ENCODE measurements at regions not wholly inside any gene's neighbourhood (a gene's known extent, or its start where the extent isn't known, plus 50 kb on each side); places are given as distances from the start of the nearest gene placed in this dataset.

DNA sequence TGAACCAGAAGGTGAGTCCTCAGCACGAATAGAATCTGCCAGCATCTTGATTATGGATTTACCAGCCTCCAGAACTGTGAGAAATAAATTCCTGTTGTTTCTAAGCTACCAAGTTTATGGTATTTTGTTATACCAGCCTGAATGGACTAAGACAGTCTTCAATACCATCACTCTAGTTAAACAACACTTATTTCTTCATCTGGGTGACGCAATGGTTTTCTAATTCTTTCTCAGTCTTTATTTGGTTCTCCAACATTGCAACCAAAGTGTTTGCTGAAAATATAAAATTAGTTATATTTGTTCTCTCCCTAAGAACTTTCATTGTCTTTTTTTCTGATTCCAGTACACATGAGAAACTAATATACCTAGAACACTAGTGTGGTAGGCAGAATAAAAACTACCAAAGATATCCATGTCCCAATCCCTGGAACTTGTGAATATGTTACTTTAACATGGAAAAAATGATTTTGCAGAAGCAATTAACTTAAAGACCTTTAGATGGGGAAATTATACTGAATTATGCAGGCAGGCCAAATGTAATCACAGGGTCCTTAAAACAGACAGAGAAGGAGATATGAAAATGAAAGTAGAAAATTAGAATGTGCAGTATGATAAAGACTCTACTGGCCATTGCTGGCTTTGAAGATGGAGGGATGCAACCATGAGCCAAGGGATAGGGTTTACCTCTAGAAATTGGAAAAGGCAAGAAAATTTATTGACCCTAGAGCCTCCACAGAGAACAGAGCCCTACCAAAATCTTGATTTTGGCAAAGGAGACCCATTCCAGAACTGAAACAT lies 1115.1 kb downstream of the PLA2G4A start:
- TF ChIP-seq, protein P1, sequence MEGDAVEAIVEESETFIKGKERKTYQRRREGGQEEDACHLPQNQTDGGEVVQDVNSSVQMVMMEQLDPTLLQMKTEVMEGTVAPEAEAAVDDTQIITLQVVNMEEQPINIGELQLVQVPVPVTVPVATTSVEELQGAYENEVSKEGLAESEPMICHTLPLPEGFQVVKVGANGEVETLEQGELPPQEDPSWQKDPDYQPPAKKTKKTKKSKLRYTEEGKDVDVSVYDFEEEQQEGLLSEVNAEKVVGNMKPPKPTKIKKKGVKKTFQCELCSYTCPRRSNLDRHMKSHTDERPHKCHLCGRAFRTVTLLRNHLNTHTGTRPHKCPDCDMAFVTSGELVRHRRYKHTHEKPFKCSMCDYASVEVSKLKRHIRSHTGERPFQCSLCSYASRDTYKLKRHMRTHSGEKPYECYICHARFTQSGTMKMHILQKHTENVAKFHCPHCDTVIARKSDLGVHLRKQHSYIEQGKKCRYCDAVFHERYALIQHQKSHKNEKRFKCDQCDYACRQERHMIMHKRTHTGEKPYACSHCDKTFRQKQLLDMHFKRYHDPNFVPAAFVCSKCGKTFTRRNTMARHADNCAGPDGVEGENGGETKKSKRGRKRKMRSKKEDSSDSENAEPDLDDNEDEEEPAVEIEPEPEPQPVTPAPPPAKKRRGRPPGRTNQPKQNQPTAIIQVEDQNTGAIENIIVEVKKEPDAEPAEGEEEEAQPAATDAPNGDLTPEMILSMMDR (conservative IDR thresholded peaks at IDR 0.05), result no peak
- TF ChIP-seq EZH2 (IDR thresholded peaks at IDR 0.05; ENCODE audit: low read depth), result no peak

All from PC-9 (cell line).